NCI-H510A treated with DMSO at 0.1 percent for 48 hours (cell line): ENCODE measurements at regions not wholly inside any gene's neighbourhood (a gene's known extent, or its start where the extent isn't known, plus 50 kb on each side); places are given as distances from the start of the nearest gene placed in this dataset.

Experiments
- DNase-seq: peaks from one replicate; lab custom pipeline; 2025; lab: John Stamatoyannopoulos, UW

DNA sequence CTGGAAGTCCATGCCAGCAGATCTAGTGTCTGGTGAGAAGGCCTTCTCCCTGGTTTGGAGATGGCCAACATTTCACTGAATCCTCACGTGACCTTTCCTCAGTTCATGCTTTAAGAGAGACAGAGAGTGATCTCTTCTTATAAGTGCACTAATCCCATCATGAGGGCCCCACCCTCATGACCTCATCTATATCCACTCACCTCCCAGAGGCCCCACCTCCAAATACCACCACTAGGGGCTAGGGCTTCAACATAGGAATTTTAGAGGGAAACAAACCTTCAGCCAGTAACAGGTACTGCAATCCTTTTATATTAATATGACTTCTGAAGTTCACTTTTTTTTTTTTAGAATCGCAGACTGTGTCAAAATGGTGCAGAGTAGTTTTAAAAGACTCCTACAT is 496.9 kb upstream of the ADAMTS16 start:
- no peak for DNase-seq

DNA sequence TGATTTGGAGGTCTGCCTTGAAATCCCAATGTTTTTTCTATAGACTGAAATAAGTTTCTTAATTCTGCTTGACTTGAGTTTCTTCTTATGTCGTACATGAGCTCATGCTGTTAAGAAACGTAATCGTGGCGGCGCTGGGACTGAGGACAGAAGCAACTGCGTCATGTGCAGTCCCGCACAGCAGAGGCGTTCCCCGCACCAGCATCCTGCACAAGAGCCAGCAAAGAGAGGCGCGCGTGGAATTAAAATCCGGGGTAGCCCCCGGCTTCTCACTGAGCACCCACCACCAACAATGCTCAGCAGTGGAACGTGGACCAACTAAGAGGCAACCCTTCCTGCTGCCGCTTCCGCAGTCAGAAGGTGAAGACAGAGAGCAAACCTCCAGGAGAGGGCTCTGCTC is 496.2 kb upstream of the ADAMTS16 start:
- no peak for DNase-seq

- no peak for DNase-seq
Measured at GRCh38 chr5:4646715-4647375, 493.3 kb upstream of the ADAMTS16 start.

- DNase-seq: no peak
Measured at GRCh38 chr5:4647955-4648354, 492.2 kb upstream of the ADAMTS16 start.

DNA sequence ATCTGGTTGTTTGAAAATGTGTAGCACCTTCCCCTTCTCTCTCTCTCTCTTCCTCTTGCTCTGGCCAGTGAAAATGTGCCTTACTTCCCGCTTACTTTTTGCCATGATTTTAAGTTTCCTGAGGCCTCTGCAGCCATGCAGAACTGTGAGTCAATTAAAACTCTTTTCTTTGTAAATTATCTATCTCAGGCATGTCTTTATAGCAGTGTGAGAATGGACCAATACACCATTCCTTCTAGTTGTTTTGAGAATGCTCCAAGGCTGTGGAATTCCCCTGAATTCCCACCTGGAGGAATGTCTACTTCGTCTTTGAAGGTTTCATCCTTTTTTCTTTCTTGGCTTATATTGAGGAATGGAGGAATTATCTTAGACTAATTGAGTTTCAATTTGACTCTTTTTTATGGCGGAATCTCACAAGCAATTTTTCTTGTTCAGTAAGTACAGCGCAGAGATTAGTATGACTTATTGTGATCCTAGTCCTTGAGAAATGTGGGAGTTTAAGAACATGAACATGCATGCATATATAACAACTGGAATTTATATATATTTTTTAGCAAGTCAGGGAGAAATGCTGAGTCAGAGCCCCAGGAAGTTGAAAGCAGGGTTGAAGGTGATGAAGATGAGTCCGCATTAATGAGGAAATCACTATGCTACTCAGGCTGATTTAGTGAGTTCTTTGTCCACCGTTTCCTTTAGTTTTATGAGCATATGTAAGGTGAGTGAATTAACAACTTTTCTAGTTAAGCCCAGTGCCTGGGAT is 488.1 kb upstream of the ADAMTS16 start:
- DNase-seq: no peak

- DNase-seq: no peak
Measured at GRCh38 chr5:4653475-4653874, 486.7 kb upstream of the ADAMTS16 start.

DNA sequence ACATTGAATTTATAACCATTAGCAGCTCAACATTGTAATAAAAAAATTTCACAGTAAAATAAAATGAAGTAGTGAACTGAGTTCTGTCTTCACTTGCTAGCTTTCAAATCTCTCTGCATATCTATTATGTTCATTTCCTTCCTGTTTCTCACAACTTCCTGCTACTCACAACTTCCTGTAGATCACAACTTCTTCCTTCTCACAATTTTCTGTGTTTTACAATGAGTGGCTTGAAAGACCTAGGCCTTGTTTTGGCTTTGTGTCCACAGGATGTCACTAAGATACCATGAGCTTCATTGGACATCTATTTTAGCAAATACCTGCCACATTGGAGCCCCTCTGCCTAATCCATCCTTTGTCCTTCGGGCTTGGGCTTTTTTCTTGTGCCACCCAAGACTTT is 480.3 kb upstream of the ADAMTS16 start:
- no peak for DNase-seq

DNA sequence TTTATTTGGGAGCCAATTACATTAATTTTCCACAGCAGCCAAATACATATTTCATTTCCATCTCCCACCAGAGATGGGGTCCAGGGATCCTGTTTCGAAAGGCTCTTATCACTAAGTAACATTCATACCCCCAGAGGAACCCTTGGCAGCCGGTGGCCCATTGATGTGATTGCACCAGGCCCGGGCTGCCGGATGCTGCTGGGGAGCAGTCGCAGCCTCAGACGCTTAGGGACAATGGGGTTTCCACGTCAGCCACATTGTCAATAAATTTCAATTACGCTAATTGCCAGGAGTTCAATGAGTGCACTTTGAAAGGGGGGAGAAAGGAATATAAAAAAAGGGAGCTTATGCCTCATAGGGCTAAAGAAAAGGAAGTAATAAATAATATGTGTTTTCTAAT is 478.8 kb upstream of the ADAMTS16 start:
- no peak for DNase-seq

DNA sequence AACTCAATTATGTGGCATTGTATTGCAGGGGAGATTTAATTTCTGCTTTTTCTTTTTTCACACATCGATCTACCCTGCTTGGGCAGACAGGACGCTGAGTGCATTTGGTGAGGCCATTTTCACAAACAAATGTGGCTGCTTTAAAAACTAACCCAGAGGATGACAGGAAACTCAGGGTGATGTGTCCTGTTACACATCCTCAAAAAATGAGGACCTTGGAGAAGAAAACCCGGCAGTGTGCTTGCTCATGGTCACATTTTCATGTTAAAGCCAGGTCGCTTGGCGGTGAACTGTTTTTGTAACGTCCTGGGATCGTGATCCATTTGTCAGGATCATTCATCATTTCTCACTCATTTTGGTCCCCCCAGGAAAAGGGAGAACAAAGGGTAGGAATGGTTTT is 478.3 kb upstream of the ADAMTS16 start:
- no peak for DNase-seq

GRCh38 chr5:4662756-4663155 is 477.4 kb upstream of the ADAMTS16 start:
- DNase-seq: no peak

- no peak for DNase-seq
Measured at GRCh38 chr5:4665911-4666310, 474.2 kb upstream of the ADAMTS16 start.

DNA sequence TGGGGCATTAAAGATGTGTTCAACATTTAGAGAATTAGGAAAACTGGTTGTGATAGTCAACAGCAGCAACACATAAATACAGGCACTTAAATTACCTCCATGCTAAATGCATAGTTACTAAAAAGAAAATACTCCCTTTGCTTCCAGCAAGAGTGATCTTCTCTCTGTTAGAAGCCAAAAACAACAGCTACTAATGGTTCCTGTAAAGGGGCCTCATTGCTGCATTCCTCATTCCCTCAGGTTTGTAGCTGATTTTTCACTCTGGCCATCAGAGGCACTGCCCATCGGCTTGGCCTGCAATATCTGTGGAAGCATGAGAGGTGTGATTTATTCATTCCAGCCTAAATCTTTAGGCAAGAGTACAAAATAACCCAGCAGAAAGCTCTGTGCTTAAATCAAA is 466.0 kb upstream of the ADAMTS16 start:
- DNase-seq: no peak

GRCh38 chr5:4676934-4677333 is 463.2 kb upstream of the ADAMTS16 start:
- no peak for DNase-seq

DNA sequence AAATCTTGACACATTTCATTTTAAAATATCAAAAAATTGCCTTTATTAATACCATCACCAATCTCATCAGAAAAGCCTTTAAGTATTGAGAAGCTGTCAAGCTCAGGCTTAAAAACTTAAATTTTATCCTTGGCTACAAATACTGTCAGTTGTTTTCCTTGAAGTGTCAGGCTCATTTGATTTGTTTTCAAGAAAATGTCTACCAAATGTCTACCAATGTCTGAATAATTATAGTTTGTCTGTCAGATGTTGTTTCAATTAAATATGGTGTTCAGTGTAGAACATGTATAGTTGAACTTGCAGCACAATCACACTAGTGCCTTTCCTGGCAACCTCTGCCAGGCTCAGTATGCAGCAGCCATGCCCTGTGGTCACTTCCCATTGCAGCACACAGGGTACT is 455.2 kb upstream of the ADAMTS16 start:
- no peak for DNase-seq

- DNase-seq: no peak
Measured at GRCh38 chr5:4698596-4698995, 441.5 kb upstream of the ADAMTS16 start.

DNA sequence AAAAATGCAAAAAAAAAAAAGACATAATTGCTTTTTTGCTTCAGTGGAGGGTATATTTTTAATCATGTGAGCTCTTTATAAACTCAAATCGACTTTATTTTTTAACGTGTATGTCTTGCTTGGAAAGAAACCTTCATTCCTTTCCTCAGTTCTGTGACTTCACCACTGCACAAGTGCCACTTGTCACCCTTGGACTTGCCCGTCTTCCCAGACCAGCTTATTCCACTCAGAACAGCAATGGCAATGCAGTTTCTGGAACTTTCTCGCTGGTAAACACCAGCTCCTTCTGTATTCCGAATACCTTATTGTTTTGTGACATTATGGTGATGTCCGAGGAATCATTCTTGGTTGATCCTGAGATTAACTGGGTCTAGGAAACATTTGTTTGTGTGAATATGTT is 440.5 kb upstream of the ADAMTS16 start:
- DNase-seq: no peak

- DNase-seq: peak; percentile 67
Measured at GRCh38 chr5:4700069-4700468, 440.1 kb upstream of the ADAMTS16 start.

DNA sequence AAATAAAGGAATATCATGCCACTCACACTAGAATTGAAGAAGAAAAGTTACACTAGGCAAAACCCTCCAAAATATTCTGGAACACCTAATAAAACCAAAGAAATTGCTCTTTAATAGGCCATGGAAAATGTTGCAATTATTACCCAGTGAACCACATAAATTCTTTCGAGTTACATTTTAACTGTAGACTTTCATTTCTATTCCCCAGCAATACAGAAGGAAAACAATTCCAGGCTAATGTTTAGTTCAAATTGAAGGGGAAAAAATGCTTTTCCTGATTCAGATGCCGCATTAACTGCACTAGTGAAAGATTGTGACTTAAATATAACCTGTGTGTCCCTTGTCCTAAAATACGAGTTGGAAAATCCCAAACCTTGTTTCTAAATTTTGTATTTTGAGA is 439.3 kb upstream of the ADAMTS16 start:
- no peak for DNase-seq

DNA sequence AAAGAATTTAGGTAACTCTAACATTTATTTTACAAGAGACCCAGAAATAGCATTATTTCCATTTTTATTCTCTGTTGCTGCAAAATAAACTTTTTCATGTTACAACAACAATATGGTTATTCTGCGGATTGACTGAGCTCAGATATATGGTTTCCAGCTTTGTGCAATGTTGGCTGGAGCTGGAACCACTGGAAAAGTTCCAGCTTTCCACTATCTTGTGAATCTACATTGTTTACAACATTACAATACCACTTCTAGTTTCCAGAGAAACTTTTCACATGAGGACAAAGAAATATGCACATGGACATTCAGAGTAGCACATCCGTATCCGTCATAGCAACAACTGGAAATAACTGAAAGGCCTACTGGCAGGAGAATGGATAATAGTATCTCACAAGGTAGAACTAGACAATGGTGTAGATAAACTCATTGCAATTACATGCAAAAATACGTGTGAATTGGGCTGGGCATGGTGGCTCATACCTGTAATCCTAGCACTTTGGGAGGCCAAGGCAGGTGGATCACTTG is 436.1 kb upstream of the ADAMTS16 start:
- no peak for DNase-seq

GRCh38 chr5:4704951-4705350 is 435.2 kb upstream of the ADAMTS16 start:
- no peak for DNase-seq

DNA sequence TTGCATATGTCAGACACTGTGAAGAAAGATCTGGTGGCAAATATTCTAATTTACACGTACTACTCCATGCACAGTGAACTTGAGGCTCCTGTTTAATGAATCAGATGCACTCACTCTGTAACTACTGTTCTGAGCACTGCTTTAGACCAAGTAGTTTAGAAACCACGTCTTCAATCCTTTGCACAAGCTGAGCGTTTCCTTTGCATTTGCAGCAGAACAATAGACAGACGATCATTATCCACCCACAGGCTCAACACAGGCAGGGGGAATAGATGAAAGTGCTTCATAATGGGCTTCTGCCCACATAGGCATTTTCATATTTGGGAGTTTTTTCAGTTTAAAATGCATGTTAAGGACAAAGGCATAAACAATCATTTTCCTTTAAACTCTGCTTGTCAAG is 423.3 kb upstream of the ADAMTS16 start:
- no peak for DNase-seq

DNA sequence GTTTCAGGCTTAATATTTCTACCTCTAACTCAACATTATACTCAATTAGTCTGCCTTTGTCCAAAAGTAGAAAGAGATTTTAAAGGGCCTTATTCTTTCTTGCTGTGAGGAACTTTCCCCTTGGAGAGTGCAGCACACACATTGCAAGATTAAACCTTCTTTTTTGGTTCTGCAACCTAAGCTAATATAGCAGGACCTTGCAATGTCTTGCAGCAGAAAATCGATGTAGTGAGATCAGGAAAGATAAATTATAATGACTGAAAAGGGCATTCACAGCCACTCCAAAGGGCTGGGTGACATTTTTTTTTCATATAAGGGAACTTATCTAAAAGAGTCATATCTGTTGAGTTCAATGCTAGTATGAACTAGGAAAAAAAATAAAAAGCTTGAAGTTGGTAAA is 422.7 kb upstream of the ADAMTS16 start:
- DNase-seq: no peak

- DNase-seq: no peak
Measured at GRCh38 chr5:4720831-4721230, 419.3 kb upstream of the ADAMTS16 start.

- no peak for DNase-seq
Measured at GRCh38 chr5:4722886-4723285, 417.2 kb upstream of the ADAMTS16 start.
